Natural killer cell (primary cell): ENCODE measurements at regions not wholly inside any gene's neighbourhood (a gene's known extent, or its start where the extent isn't known, plus 50 kb on each side); places are given as distances from the start of the nearest gene placed in this dataset.

Experiments
- ATAC-seq, 3 donors: fragments of 150-1000 bp in 2 of 3; fragments of 200-7000 bp in 1 of 3; cut with Tn5 transposase; 1 replicate in 1 of 3; 2 replicates in 2 of 3; pipeline ENCODE4 v1.10.0; 2021; ENCODE audit warnings: mild to moderate bottlenecking in 2 of 3, moderate library complexity in 2 of 3
- DNase-seq, 2 donors: peaks; one replicate each; pipeline versions ENCODE4 v3.0.0 to v3.0.0-alpha.2; 2013 to 2021; ENCODE audit warnings: mixed read lengths in 1 of 2
- H3K27ac ChIP-seq: one replicate; pipeline ENCODE4 v1.5.1; 2013; ENCODE audit warnings: mild to moderate bottlenecking, low read length
- H3K27me3 ChIP-seq: one replicate; pipeline ENCODE4 v1.6.1; 2013; ENCODE audit warnings: low read length; ENCODE audit not compliant: control insufficient read depth, insufficient read depth
- H3K36me3 ChIP-seq: one replicate; pipeline ENCODE4 v1.6.1; 2013; ENCODE audit warnings: low read length; ENCODE audit not compliant: control insufficient read depth, insufficient read depth
- H3K4me1 ChIP-seq: one replicate; pipeline ENCODE4 v1.6.1; 2013; ENCODE audit warnings: low read length; ENCODE audit not compliant: control insufficient read depth, insufficient read depth
- H3K4me3 ChIP-seq: one replicate; pipeline ENCODE4 v1.5.1; 2013; ENCODE audit warnings: low read length
- H3K9me3 ChIP-seq: one replicate; pipeline ENCODE4 v1.6.1; 2013; ENCODE audit warnings: low read length; ENCODE audit not compliant: control insufficient read depth, insufficient read depth
- H3K27ac Mint-ChIP-seq, 2 donors: one replicate each; pipeline ENCODE4 v1.8.0; 2022; ENCODE audit warnings: mild to moderate bottlenecking in 2 of 2, mixed read lengths in 2 of 2, moderate library complexity in 1 of 2
- H3K27me3 Mint-ChIP-seq, 2 donors: one replicate each; pipeline ENCODE4 v1.8.0; 2022; ENCODE audit warnings: low read depth in 2 of 2, mixed read lengths in 2 of 2
- H3K36me3 Mint-ChIP-seq: one replicate; pipeline ENCODE4 v1.8.0; 2022; ENCODE audit warnings: mixed read lengths
- H3K4me1 Mint-ChIP-seq, 2 donors: one replicate each; pipeline ENCODE4 v1.8.0; 2022; ENCODE audit warnings: mixed read lengths in 2 of 2
- H3K4me3 Mint-ChIP-seq: one replicate; pipeline ENCODE4 v1.8.0; 2022; ENCODE audit warnings: mild to moderate bottlenecking, moderate library complexity, mixed read lengths
- H3K9me3 Mint-ChIP-seq, 2 donors: one replicate each; pipeline ENCODE4 v1.8.0; 2022; ENCODE audit warnings: mixed read lengths in 2 of 2
- CTCF ChIP-seq: fragments of 200-600 bp; IDR thresholded peaks from one replicate; pipeline ENCODE4 v1.8.0; 2022; ENCODE audit warnings: antibody characterized with exemption
- WGBS: methylation state at CpG from one replicate; pipeline ENCODE4 v1.1.7; 2013; ENCODE audit warnings: missing lambda C conversion rate; ENCODE audit not compliant: insufficient coverage; 5-methylcytosine and 5-hydroxymethylcytosine counted together
- intact Hi-C: fragments of 100-400 bp; cut with micrococcal nuclease; formaldehyde crosslinking; loops from one replicate; pipeline ENCODE4 v1.14.2; 2022

GRCh38 chr6:153790876-153791473 lies 248.1 kb upstream of the OPRM1 start:
- Histone ChIP-seq H3K36me3 (no peaks in the 10 kb centered on the region), H3K27ac (no peak overlapping the region), H3K9me3 (no peaks in the 10 kb centered on the region), H3K27me3 (no peaks in the 10 kb centered on the region), H3K4me1 (no peaks in the 10 kb centered on the region), H3K4me3 (no peak overlapping the region)
- Mint-ChIP-seq H3K9me3 (peaks cover 8 to 15% of the 10 kb centered on the region in 2 donors), H3K27me3 (no peaks in the 10 kb centered on the region), H3K4me1 (no peaks in the 10 kb centered on the region), H3K36me3 (no peaks in the 10 kb centered on the region), H3K4me3 (no peak overlapping the region), H3K27ac (no peak overlapping the region)
- no peak for TF ChIP-seq CTCF
- ATAC-seq (no peak), DNase-seq (no peak)
- 86% methylated on average over 1 of the region's 1 CpG for WGBS
- intact Hi-C loops = no loop called here

GRCh38 chr6:153790048-153790447 lies 249.0 kb upstream of the OPRM1 start:
- 73% methylated on average over 7 of the region's 7 CpGs for WGBS
- intact Hi-C loops = no loop called here
- no peaks in the 10 kb centered on the region for H3K36me3 Mint-ChIP-seq
- H3K4me3 Mint-ChIP-seq = no peak overlapping the region
- DNase-seq = no peak
- Histone ChIP-seq H3K27me3 (no peaks in the 10 kb centered on the region), H3K4me3 (no peak overlapping the region), H3K27ac (no peak overlapping the region), H3K36me3 (no peaks in the 10 kb centered on the region), H3K4me1 (no peaks in the 10 kb centered on the region), H3K9me3 (no peaks in the 10 kb centered on the region)
- H3K9me3 Mint-ChIP-seq = peaks cover 11 to 15% of the 10 kb centered on the region in 2 donors
- TF ChIP-seq CTCF = no peak
- ATAC-seq = no peak
- no peaks in the 10 kb centered on the region for H3K4me1 Mint-ChIP-seq
- no peak overlapping the region for H3K27ac Mint-ChIP-seq
- H3K27me3 Mint-ChIP-seq = no peaks in the 10 kb centered on the region

- Histone ChIP-seq H3K36me3 (no peaks in the 10 kb centered on the region), H3K4me3 (no peak overlapping the region), H3K9me3 (no peaks in the 10 kb centered on the region), H3K27me3 (no peaks in the 10 kb centered on the region), H3K4me1 (no peaks in the 10 kb centered on the region), H3K27ac (no peak overlapping the region)
- ATAC-seq = no peak
- TF ChIP-seq CTCF = no peak
- Mint-ChIP-seq H3K36me3 (no peaks in the 10 kb centered on the region), H3K4me1 (no peaks in the 10 kb centered on the region), H3K27me3 (no peaks in the 10 kb centered on the region), H3K9me3 (peaks cover 12 to 16% of the 10 kb centered on the region in 2 donors), H3K4me3 (no peak overlapping the region), H3K27ac (no peak overlapping the region)
- intact Hi-C loops = no loop called here
- WGBS = 59% methylated on average over 1 of the region's 1 CpG
- DNase-seq = no peak
These were observed 251.8 kb upstream of the OPRM1 start for GRCh38 chr6:153787341-153787606.

- no peaks in the 10 kb centered on the region for H3K36me3 Mint-ChIP-seq
- Histone ChIP-seq H3K36me3 (no peaks in the 10 kb centered on the region), H3K4me3 (no peak overlapping the region), H3K27ac (no peak overlapping the region), H3K4me1 (no peaks in the 10 kb centered on the region), H3K9me3 (no peaks in the 10 kb centered on the region), H3K27me3 (no peaks in the 10 kb centered on the region)
- 79% methylated on average over 1 of the region's 1 CpG for WGBS
- DNase-seq (no peak), ATAC-seq (no peak)
- no peak for TF ChIP-seq CTCF
- intact Hi-C loops = no loop called here
- no peak overlapping the region for H3K4me3 Mint-ChIP-seq
- no peak overlapping the region for H3K27ac Mint-ChIP-seq
- no peaks in the 10 kb centered on the region for H3K27me3 Mint-ChIP-seq
- H3K9me3 Mint-ChIP-seq = peaks cover 13 to 20% of the 10 kb centered on the region in 2 donors
- H3K4me1 Mint-ChIP-seq = no peaks in the 10 kb centered on the region
These were observed 257.7 kb upstream of the OPRM1 start for GRCh38 chr6:153781306-153781705.
